GM20000 (cell line): ENCODE measurements at regions not wholly inside any gene's neighbourhood (a gene's known extent, or its start where the extent isn't known, plus 50 kb on each side); places are given as distances from the start of the nearest gene placed in this dataset.

Source experiments
- DNase-seq: peaks from one replicate; pipeline ENCODE4 v3.0.0; 2012; ENCODE audit warnings: low spot score
- TF ChIP-seq, protein P1 (sequence below): IDR thresholded peaks from 2 replicates; pipeline ENCODE4 v1.5.1; 2012; ENCODE audit warnings: mild to moderate bottlenecking, control low read depth; ENCODE audit errors: extremely low read depth, missing control alignments

DNA sequence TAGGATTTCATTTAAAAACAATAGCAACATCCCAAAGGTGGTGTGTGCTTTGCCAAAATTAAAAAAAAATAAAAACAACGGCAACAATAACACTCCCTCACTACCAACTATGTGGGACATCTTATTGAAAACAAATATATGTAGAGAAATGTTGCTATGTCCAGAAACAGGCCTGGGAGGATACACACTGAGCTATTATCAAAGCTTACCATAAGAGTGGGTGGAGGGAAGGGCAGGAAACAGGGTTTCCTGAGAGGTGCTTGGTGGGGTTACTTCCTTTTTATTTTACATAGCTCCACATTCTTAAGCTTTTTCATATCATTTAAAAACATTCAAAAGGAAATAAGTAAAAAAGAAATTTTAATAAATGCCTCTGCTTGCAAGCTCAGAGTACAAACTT, 150.0 kb upstream of the RIPOR2 start:
- DNase-seq, result peak; percentile 21
- TF ChIP-seq, protein P1, sequence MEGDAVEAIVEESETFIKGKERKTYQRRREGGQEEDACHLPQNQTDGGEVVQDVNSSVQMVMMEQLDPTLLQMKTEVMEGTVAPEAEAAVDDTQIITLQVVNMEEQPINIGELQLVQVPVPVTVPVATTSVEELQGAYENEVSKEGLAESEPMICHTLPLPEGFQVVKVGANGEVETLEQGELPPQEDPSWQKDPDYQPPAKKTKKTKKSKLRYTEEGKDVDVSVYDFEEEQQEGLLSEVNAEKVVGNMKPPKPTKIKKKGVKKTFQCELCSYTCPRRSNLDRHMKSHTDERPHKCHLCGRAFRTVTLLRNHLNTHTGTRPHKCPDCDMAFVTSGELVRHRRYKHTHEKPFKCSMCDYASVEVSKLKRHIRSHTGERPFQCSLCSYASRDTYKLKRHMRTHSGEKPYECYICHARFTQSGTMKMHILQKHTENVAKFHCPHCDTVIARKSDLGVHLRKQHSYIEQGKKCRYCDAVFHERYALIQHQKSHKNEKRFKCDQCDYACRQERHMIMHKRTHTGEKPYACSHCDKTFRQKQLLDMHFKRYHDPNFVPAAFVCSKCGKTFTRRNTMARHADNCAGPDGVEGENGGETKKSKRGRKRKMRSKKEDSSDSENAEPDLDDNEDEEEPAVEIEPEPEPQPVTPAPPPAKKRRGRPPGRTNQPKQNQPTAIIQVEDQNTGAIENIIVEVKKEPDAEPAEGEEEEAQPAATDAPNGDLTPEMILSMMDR, result no peak

DNA sequence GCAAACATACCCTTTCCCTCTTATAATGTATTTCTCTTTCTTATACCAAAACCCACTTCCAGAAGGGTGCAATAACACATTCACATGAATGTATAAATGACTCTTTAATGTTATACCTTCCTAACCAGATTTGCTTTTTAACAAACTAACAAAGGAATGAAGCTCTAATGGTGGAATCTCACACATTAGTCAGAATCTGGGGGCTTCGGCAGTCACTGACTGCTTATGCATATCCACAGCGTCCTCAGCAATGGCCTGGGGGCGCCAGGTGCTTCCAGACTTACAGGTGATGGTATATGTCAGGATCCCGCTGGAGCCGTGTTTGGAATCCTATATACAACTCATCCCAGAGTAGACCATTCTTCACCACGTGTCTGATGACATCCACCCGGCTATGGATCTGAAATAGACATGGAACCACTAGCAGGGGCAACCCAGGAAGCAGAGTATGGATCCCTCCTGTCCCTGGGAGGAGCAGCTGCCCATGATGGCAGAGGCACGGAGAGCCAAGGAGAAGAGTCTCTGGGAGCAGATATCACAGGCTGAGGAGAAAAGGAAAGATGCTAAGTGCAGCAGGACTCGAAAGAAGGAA, 150.8 kb upstream of the RIPOR2 start:
- TF ChIP-seq, protein P1, result no peak
- no peak for DNase-seq

- DNase-seq, result no peak
- TF ChIP-seq, protein P1, result no peak
These were observed 152.8 kb upstream of the RIPOR2 start for GRCh38 chr6:25088513-25088912.

DNA sequence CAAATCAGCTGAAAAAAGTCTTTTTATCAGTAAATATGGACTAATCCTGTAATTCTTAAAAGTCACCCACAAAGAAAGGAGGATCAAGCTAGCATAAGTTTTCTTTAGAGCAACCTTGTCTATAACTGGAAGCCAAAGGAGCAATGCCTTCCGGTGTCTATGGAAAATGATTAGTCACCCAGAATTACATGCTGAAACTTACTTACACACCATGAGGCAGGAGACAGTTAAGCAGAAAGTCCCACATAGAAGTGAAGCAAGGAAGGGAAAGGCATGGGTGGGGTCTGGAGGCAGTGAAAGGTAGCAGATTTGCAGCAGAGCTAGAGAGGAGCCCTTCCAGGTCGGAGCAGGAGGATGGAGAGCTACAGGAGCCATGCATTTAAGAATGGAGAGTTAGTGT, 153.7 kb upstream of the RIPOR2 start:
- DNase-seq, result no peak
- TF ChIP-seq, protein P1, result no peak

GRCh38 chr6:25094726-25095125, 159.0 kb upstream of the RIPOR2 start:
- TF ChIP-seq, protein P1, result no peak

GRCh38 chr6:25100288-25100687, 164.5 kb upstream of the RIPOR2 start:
- DNase-seq, result no peak
- TF ChIP-seq, protein P1, result no peak

More at GRCh38 chr6:25094726-25095125, 159.0 kb upstream of the RIPOR2 start:
- no peak for DNase-seq

DNA sequence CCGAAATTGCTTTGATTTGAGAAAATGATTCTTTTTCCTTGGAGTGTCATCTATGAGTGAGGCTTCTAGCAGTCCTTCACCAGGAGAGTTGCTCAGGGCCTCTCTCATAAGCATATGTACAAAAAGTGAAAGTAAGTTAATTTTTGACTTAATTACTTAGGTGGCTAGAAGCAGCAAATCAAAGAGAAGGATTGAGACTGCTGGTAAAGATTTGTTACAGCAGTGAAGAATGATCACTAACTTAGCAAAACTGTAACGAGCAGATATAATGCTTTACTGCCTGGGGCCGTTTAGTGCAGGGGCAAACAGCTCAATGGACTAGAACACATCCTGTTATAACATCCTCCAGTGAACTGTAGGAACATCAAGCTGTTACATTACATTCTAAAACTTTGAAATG, 167.8 kb upstream of the RIPOR2 start:
- TF ChIP-seq, protein P1, result no peak
- DNase-seq, result peak; percentile 8
